HepG2 (cell line): ENCODE measurements at regions not wholly inside any gene's neighbourhood (a gene's known extent, or its start where the extent isn't known, plus 50 kb on each side); places are given as distances from the start of the nearest gene placed in this dataset.

Experiments
- ATAC-seq: fragments of 200-7000 bp; cut with Tn5 transposase; 3 replicates; pipeline ENCODE4 v1.9.1; 2020; ENCODE audit warnings: mild to moderate bottlenecking, moderate library complexity
- BruUV-seq: library from RNA; stranded (reverse); fragments of 400-500 nt; replicated peaks from 2 replicates; lab custom pipeline; 2021; lab: Mats Ljungman, UMichigan
- CTCF ChIA-PET: fragments of 300-600 bp; formaldehyde crosslinking; extraction: SDS; loops from one replicate; lab custom pipeline; 2021; ENCODE audit warnings: low total read pairs, inconsistent platforms, low intra/inter-chr PET ratio; lab: Yijun Ruan, JAX
- POLR2A ChIA-PET: fragments of 350-600 bp; sonication (Branson Sonifier 250); formaldehyde crosslinking; loops from one replicate; lab custom pipeline; 2020; ENCODE audit warnings: antibody characterized with exemption, inconsistent platforms; lab: Yijun Ruan, JAX
- DNase-seq: peaks from one replicate; pipeline ENCODE4 v3.0.0-alpha.2; 2015; ENCODE audit warnings: low spot score
- FAIRE-seq: peaks from 3 replicates; lab custom pipeline; 2011; peaks lifted over from hg19 to GRCh38; lab: Jason Lieb, UNC
- H2AFZ ChIP-seq: one replicate; pipeline ENCODE4 v1.6.1; 2011; ENCODE audit warnings: low read length, inconsistent platforms
- H3K27ac ChIP-seq: fragments of 300-600 bp; 3 replicates; pipeline ENCODE4 v1.8.0; 2011; ENCODE audit warnings: mixed run types, mild to moderate bottlenecking, mixed read lengths, low read length, inconsistent platforms; ENCODE audit not compliant: insufficient read depth; ENCODE audit errors: extremely low read length
- H3K27me3 ChIP-seq, 2 experiments: fragments of 200-600 bp in 1 of 2; 2 replicates in 1 of 2; 3 replicates in 1 of 2; pipeline versions ENCODE4 v1.6.0 to v1.8.0; 2011; ENCODE audit warnings: low read length in 2 of 2, mild to moderate bottlenecking in 2 of 2, moderate library complexity in 2 of 2, inconsistent platforms in 1 of 2; ENCODE audit not compliant: insufficient read depth in 2 of 2, control insufficient read depth in 1 of 2
- H3K36me3 ChIP-seq, 2 experiments: fragments of 200-600 bp in 1 of 2; replicated peaks in 1 of 2; 2 replicates in 1 of 2; 3 replicates in 1 of 2; pipeline versions ENCODE4 v1.5.1 to v1.8.0; 2011; ENCODE audit warnings: low read length in 2 of 2, inconsistent platforms in 1 of 2; ENCODE audit not compliant: insufficient read depth in 2 of 2, control insufficient read depth in 1 of 2
- H3K4me1 ChIP-seq: 2 replicates; pipeline ENCODE4 v1.5.1; 2012; ENCODE audit warnings: low read length, inconsistent platforms; ENCODE audit not compliant: insufficient read depth
- H3K4me2 ChIP-seq: 2 replicates; pipeline ENCODE4 v1.6.0; 2011; ENCODE audit warnings: low read depth, low read length, inconsistent platforms
- H3K4me3 ChIP-seq, 3 experiments: fragments of 200-600 bp in 1 of 3; sonication (generic), shearing (Covaris generic) in 1 of 3; replicated peaks in 1 of 3; 2 replicates each; pipeline ENCODE4 v1.5.1; 2011 to 2016; ENCODE audit warnings: low read length in 3 of 3, inconsistent platforms in 2 of 3, low read depth in 2 of 3, mild to moderate bottlenecking in 2 of 3, control low read depth in 1 of 3, mixed read lengths in 1 of 3; ENCODE audit not compliant: insufficient read depth in 1 of 3
- H3K79me2 ChIP-seq: one replicate; pipeline ENCODE4 v1.6.1; 2011; ENCODE audit warnings: low read length, inconsistent platforms; ENCODE audit not compliant: insufficient read depth
- H3K9ac ChIP-seq: 2 replicates; pipeline ENCODE4 v1.6.0; 2011; ENCODE audit warnings: mild to moderate bottlenecking, low read depth, low read length, inconsistent platforms; ENCODE audit not compliant: insufficient read depth
- H3K9me3 ChIP-seq: 2 replicates; pipeline ENCODE4 v1.5.1; 2012; ENCODE audit warnings: mild to moderate bottlenecking, low read length
- H4K20me1 ChIP-seq: 2 replicates; pipeline ENCODE4 v1.6.0; 2011; ENCODE audit warnings: inconsistent platforms, mild to moderate bottlenecking, low read length, moderate library complexity; ENCODE audit not compliant: insufficient read depth
- ADNP ChIP-seq: sonication (generic); formaldehyde crosslinking; IDR thresholded peaks from 2 replicates; pipeline ENCODE4 v1.4.0; 2020; ENCODE audit warnings: missing genetic modification reagents
- MAFF ChIP-seq: IDR thresholded peaks from 2 replicates; pipeline ENCODE4 v1.6.1; 2011; ENCODE audit warnings: low read depth, low read length, improper control_type of control experiment
- MAFK ChIP-seq, 2 experiments: IDR thresholded peaks in 1 of 2; conservative IDR thresholded peaks in 1 of 2; 2 replicates each; pipeline ENCODE4 v1.6.1; 2011; ENCODE audit warnings: improper control_type of control experiment in 2 of 2, low read length in 2 of 2
- MATR3 ChIP-seq: sonication (generic); formaldehyde crosslinking; IDR thresholded peaks from 2 replicates; pipeline ENCODE4 v1.4.0; 2020; ENCODE audit warnings: missing genetic modification reagents
- SMAD9 ChIP-seq: sonication (generic); formaldehyde crosslinking; IDR thresholded peaks from 2 replicates; pipeline ENCODE4 v1.5.1; 2020; ENCODE audit warnings: mild to moderate bottlenecking, missing genetic modification reagents
- TSC22D2 ChIP-seq: sonication (generic); formaldehyde crosslinking; IDR thresholded peaks from 2 replicates; pipeline ENCODE4 v1.5.1; 2020; ENCODE audit warnings: missing genetic modification reagents, mild to moderate bottlenecking, borderline replicate concordance
- ZFP1 ChIP-seq: IDR thresholded peaks from 2 replicates; pipeline ENCODE4 v1.6.1; 2016
- ZNF232 ChIP-seq: sonication (generic); formaldehyde crosslinking; IDR thresholded peaks from 2 replicates; pipeline ENCODE4 v1.4.0; 2020; ENCODE audit warnings: missing genetic modification reagents, borderline replicate concordance
- ZNF234 ChIP-seq: sonication (generic); formaldehyde crosslinking; conservative IDR thresholded peaks from 2 replicates; pipeline ENCODE4 v1.5.1; 2020; ENCODE audit warnings: mild to moderate bottlenecking, missing genetic modification reagents
- ZNF615 ChIP-seq: sonication (generic); formaldehyde crosslinking; IDR thresholded peaks from 2 replicates; pipeline ENCODE4 v1.5.0; 2020; ENCODE audit warnings: mild to moderate bottlenecking, missing genetic modification reagents, borderline replicate concordance
- WGBS: methylation state at CpG from one replicate; pipeline ENCODE4 v1.1.6; 2017; ENCODE audit warnings: low lambda C conversion rate; 5-methylcytosine and 5-hydroxymethylcytosine counted together
- in situ Hi-C: cut with HindIII; loops from 2 replicates; pipeline ENCODE4 v1.10.0; 2017; ENCODE audit warnings: low pct_unique_long_range_greater_than_20kb; ENCODE audit not compliant: extremely low pct_ligation_motif_present
- intact Hi-C: fragments of 100-400 bp; cut with micrococcal nuclease; formaldehyde crosslinking; loops from one replicate; pipeline ENCODE4 v1.10.0; 2022; ENCODE audit not compliant: unreplicated experiment
- TF ChIP-seq, protein P1 (sequence below): sonication (generic); formaldehyde crosslinking; IDR thresholded peaks from 2 replicates; pipeline ENCODE4 v1.5.0; 2020; ENCODE audit warnings: missing genetic modification reagents
- TF ChIP-seq, protein P2 (sequence below): sonication (generic); formaldehyde crosslinking; IDR thresholded peaks from 2 replicates; pipeline ENCODE4 v1.4.0; 2020; ENCODE audit warnings: missing genetic modification reagents

DNA sequence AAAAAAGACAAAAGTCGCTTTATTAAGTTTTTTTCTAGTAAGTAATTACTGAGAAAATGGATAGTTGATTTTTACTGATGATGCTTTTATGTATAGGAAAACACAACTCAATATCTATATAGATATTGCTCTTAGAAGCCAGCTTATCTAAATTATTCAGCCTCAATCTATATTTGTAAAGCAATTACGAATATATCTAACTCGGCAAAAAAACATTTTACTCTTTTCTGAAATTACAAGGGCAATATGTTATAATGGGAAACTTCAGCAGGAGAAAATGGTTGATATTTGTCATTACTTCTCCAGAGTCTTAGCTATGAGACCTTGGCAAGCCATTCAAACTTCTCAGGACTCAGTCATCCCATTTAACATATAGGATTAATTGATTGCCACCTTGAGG is 228.5 kb downstream of the SLC7A11 start:
- under 1% methylated on average over 3 of the region's 3 CpGs for WGBS
- Histone ChIP-seq H3K4me2 (no peak overlapping the region), H3K27me3 (no peaks in the 10 kb centered on the region), H3K36me3 (no peaks in the 10 kb centered on the region), H3K27ac (no peak overlapping the region), H3K79me2 (no peaks in the 10 kb centered on the region), H2AFZ (no peak overlapping the region), H4K20me1 (no peaks in the 10 kb centered on the region), H3K9me3 (no peaks in the 10 kb centered on the region), H3K4me1 (no peaks in the 10 kb centered on the region), H3K9ac (no peak overlapping the region), H3K4me3 (no peak overlapping the region)
- no peak for TF ChIP-seq ZNF615 (CRISPR knock-in tag)
- TF ChIP-seq ADNP, result no peak
- peak; percentile 22 to 67; a peak in 3 of 4 replicates for TF ChIP-seq MAFK (conservative IDR thresholded peaks at IDR 0.05 in 1 of 2, IDR thresholded peaks at IDR 0.05 in 1 of 2; ENCODE audit: low read length in 2 of 2)
- TF ChIP-seq MAFF, result peak; percentile 47; the same call in 1 of the 2 replicates
- TF ChIP-seq, protein P1, sequence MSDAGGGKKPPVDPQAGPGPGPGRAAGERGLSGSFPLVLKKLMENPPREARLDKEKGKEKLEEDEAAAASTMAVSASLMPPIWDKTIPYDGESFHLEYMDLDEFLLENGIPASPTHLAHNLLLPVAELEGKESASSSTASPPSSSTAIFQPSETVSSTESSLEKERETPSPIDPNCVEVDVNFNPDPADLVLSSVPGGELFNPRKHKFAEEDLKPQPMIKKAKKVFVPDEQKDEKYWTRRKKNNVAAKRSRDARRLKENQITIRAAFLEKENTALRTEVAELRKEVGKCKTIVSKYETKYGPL (CRISPR knock-in tag), result no peak
- TF ChIP-seq TSC22D2 (CRISPR knock-in tag), result no peak
- no peak for TF ChIP-seq ZNF232 (CRISPR knock-in tag)
- no peak for TF ChIP-seq MATR3 (CRISPR knock-in tag)
- no peak for TF ChIP-seq SMAD9 (CRISPR knock-in tag)
- TF ChIP-seq, protein P2, sequence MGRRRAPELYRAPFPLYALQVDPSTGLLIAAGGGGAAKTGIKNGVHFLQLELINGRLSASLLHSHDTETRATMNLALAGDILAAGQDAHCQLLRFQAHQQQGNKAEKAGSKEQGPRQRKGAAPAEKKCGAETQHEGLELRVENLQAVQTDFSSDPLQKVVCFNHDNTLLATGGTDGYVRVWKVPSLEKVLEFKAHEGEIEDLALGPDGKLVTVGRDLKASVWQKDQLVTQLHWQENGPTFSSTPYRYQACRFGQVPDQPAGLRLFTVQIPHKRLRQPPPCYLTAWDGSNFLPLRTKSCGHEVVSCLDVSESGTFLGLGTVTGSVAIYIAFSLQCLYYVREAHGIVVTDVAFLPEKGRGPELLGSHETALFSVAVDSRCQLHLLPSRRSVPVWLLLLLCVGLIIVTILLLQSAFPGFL (CRISPR knock-in tag), result no peak
- no peak for TF ChIP-seq ZFP1 (CRISPR knock-in tag)
- no peak for TF ChIP-seq ZNF234 (CRISPR knock-in tag)
- in situ Hi-C loops (no loop called here), intact Hi-C loops (no loop called here)
- ChIA-PET CTCF (no interaction called here), POLR2A (no interaction called here)
- ATAC-seq (no peak), DNase-seq (no peak), FAIRE-seq (no peak)
- BruUV-seq, result no TSS peak
